MM.1S (cell line): ENCODE measurements at regions not wholly inside any gene's neighbourhood (a gene's known extent, or its start where the extent isn't known, plus 50 kb on each side); places are given as distances from the start of the nearest gene placed in this dataset.

Experiments
- CTCF ChIP-seq: fragments of 300-600 bp; sonication (generic); IDR thresholded peaks from 2 replicates; pipeline ENCODE4 v1.5.1; 2016; ENCODE audit warnings: antibody characterized with exemption, low read length, mixed read lengths
- EZH2 ChIP-seq: fragments of 300-600 bp; sonication (generic); optimal IDR thresholded peaks from 2 replicates; pipeline ENCODE3; 2017; ENCODE audit warnings: low read depth, mild to moderate bottlenecking, antibody characterized with exemption, low read length, mixed read lengths
- EZH2phosphoT487 ChIP-seq: fragments of 300-600 bp; sonication (generic); IDR thresholded peaks from 2 replicates; pipeline ENCODE4 v1.6.1; 2018; ENCODE audit warnings: antibody characterized with exemption, low read length

GRCh38 chr11:69961738-69962137 lies 116.4 kb upstream of the ANO1 start:
- TF ChIP-seq CTCF (no peak), EZH2 (no peak), EZH2phosphoT487 (no peak)
